ENCODE measurements at regions not wholly inside any gene's neighbourhood (a gene's known extent, or its start where the extent isn't known, plus 50 kb on each side); places are given as distances from the start of the nearest gene placed in this dataset.

- H3K79me2 ChIP-seq (ENCODE audit: control insufficient read depth in 1 of 2, insufficient read depth in 2 of 2, low read length in 2 of 2) = no peaks in the 10 kb centered on the region
- H2BK15ac ChIP-seq (ENCODE audit: low read length) = no peak overlapping the region
- no peak for TF ChIP-seq SIX5 (IDR thresholded peaks at IDR 0.05; ENCODE audit: low read depth, low read length)
- TF ChIP-seq PHF8 (conservative IDR thresholded peaks at IDR 0.05; ENCODE audit: low read depth, low read length) = no peak
- no peak for TF ChIP-seq POU5F1 (IDR thresholded peaks at IDR 0.05; ENCODE audit: low read depth, low read length)
- TF ChIP-seq CBX8 (IDR thresholded peaks at IDR 0.05; ENCODE audit: borderline replicate concordance, low read depth, low read length) = no peak
- TF ChIP-seq MAFK (IDR thresholded peaks at IDR 0.05; ENCODE audit: low read depth, low read length) = no peak
- TF ChIP-seq EZH2 (IDR thresholded peaks at IDR 0.05; ENCODE audit: low read depth, low read length, severe bottlenecking) = no peak
- TF ChIP-seq USF2 (IDR thresholded peaks at IDR 0.05; ENCODE audit: low read length) = no peak
- no peak for TF ChIP-seq POLR2AphosphoS5 (IDR thresholded peaks at IDR 0.05; ENCODE audit: low read depth, low read length)
- no peak for TF ChIP-seq CREB1 (IDR thresholded peaks at IDR 0.05)
- TF ChIP-seq E2F6 (IDR thresholded peaks at IDR 0.05) = no peak
- no peak for TF ChIP-seq YY1 (IDR thresholded peaks at IDR 0.05; ENCODE audit: low read depth, low read length)
- TF ChIP-seq RAD21 (IDR thresholded peaks at IDR 0.05 in 1 of 2, conservative IDR thresholded peaks at IDR 0.05 in 1 of 2; ENCODE audit: low read depth in 2 of 2, low read length in 2 of 2) = no peak
- H4K8ac ChIP-seq (ENCODE audit: extremely low read depth, insufficient read depth, low read length) = no peak overlapping the region
- no peak overlapping the region for H3K56ac ChIP-seq (replicated peaks; ENCODE audit: insufficient read length, low read depth, low read length)
- H3K18ac ChIP-seq (ENCODE audit: extremely low read depth, low read length) = no peak overlapping the region
- H3K36me3 ChIP-seq (ENCODE audit: control insufficient read depth in 2 of 4, insufficient read depth in 4 of 4, low read length in 3 of 4) = no peaks in the 10 kb centered on the region
- no peak overlapping the region for H3K4ac ChIP-seq (replicated peaks; ENCODE audit: insufficient read length, low read depth, low read length)
- H3K4me2 ChIP-seq (ENCODE audit: insufficient read depth in 1 of 2, low read depth in 2 of 2, low read length in 2 of 2) = no peak overlapping the region
- H3K27ac ChIP-seq (ENCODE audit: low read depth, low read length) = no peak overlapping the region
- no peak overlapping the region for H2BK5ac ChIP-seq (ENCODE audit: low read depth, low read length)
- CTCF ChIA-PET (ENCODE audit: partially characterized antibody) = interaction anchor here (1.5 to 2.0 kb wide), 2 partner anchors 9 to 42 kb away, joined by 4 to 6 read pairs; no protein-coding TSS in a partner anchor
- POLR2A ChIA-PET (ENCODE audit: partially characterized antibody) = no interaction called here
- no peaks in the 10 kb centered on the region for H3K79me1 ChIP-seq (ENCODE audit: low read depth, low read length)
- H3K4me3 ChIP-seq (ENCODE audit: extremely low read depth in 1 of 4, insufficient read depth in 2 of 4, low read depth in 3 of 4, low read length in 4 of 4) = no peak overlapping the region
- no peaks in the 10 kb centered on the region for H3K4me1 ChIP-seq (replicated peaks in 1 of 4; ENCODE audit: control insufficient read depth in 3 of 4, insufficient read depth in 4 of 4, low read length in 3 of 4)
- H2BK12ac ChIP-seq (ENCODE audit: low read depth, low read length) = no peak overlapping the region
- H2AFZ ChIP-seq (ENCODE audit: low read length) = peak overlapping the region; percentile 92; the same call in 1 of the 2 replicates
- no peaks in the 10 kb centered on the region for H3K23me2 ChIP-seq (ENCODE audit: low read depth, low read length)
- H3K14ac ChIP-seq (ENCODE audit: insufficient read length) = no peak overlapping the region
- H2BK120ac ChIP-seq (replicated peaks; ENCODE audit: low read depth, low read length) = no peak overlapping the region
- H4K5ac ChIP-seq (ENCODE audit: insufficient read length, low read depth, low read length) = no peak overlapping the region
- no peaks in the 10 kb centered on the region for H4K20me1 ChIP-seq (replicated peaks in 1 of 2; ENCODE audit: control insufficient read depth in 1 of 2, insufficient read depth in 2 of 2, low read length in 2 of 2)
- H4K91ac ChIP-seq (replicated peaks; ENCODE audit: insufficient read length, low read length) = no peak overlapping the region
- no peak overlapping the region for H3K9ac ChIP-seq (replicated peaks in 1 of 4; ENCODE audit: extremely low read depth in 1 of 4, low read depth in 3 of 4, low read length in 3 of 4)
- no peak overlapping the region for H2AK5ac ChIP-seq (ENCODE audit: low read depth, low read length)
- WGBS, 2 experiments (ENCODE audit: extremely low coverage in 1 of 2, insufficient coverage in 1 of 2, insufficient read length in 1 of 2, insufficient replicate concordance in 2 of 2, low coverage in 1 of 2, low lambda C conversion rate in 2 of 2, missing lambda C conversion rate in 1 of 2) = 92% methylated on average over 6 of the region's 6 CpGs; no CpG with 5 or more reads in 1 of the 2 experiments
- DNase-seq (ENCODE audit: low read depth in 1 of 2, low spot score in 2 of 2) = no peak
- peaks cover 3 to 18% of the 10 kb centered on the region in 2 experiments; a peak in 2 of 4 replicates for H3K9me3 ChIP-seq (ENCODE audit: insufficient read depth in 2 of 2, low read depth in 1 of 2, low read length in 1 of 2)
- no peak overlapping the region for H3K23ac ChIP-seq (ENCODE audit: insufficient read length)
- no peaks in the 10 kb centered on the region for H3K27me3 ChIP-seq (replicated peaks in 1 of 4; ENCODE audit: control insufficient read depth in 3 of 4, extremely low read depth in 1 of 4, insufficient read depth in 3 of 4, low read length in 3 of 4)
- no peak overlapping the region for H2BK20ac ChIP-seq (ENCODE audit: low read length)
- no peak for FAIRE-seq
These were observed 90.4 kb upstream of the CHD1 start for GRCh38 chr5:99019254-99019653.

All from H1 (cell line).